HG03457 (cell line): ENCODE measurements at regions not wholly inside any gene's neighbourhood (a gene's known extent, or its start where the extent isn't known, plus 50 kb on each side); places are given as distances from the start of the nearest gene placed in this dataset.
"Not testable (repeated sequence)": the region's sequence is repeated elsewhere in the genome, so short reads cannot be mapped to it uniquely, and the experiment has no call there.

ENCODE experiments used
- ATAC-seq: cut with Tn5 transposase; IDR thresholded peaks from one replicate; pipeline ENCODE4 v1.9.1; 2021; ENCODE audit warnings: moderate number of reproducible peaks; ENCODE audit not compliant: unreplicated experiment

DNA sequence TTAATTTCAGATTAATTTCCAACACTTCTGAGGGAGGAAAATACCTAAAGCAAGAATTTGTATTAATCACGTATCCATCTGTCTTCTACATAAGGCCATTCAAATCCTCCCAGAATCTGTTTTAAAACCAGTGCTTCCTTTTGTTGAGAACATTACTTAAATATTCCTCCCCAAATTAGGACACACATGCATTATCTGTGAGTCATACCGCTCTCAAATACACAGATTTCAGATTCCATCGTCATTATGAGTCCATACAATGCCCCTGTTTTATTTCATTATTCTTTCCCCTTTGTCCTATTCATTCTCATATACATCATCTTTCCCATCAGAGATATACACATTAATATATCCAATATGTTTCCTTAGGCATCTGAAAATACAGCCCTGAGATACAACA lies 57.3 kb upstream of the PRSS12 start:
- ATAC-seq: no peak

DNA sequence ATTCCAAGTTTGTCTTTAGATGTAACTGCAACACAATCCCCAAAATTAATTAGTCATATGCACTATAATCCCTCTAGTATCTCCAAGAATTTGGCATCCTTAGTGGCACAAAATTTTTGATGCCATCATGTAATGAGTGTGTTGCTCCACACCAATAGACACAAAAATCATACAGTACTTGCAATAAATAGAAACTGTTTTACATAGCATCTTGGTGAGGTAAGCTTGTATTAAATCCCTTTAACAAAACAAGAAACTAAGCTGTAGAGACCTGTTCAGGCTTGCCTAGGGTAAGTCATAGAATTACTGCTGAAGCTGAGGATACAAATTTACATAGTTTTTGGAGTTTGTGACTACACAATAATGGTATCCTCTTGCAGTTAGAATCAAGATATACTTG lies 64.5 kb upstream of the PRSS12 start:
- ATAC-seq: no peak

GRCh38 chr4:118417800-118418199 lies 65.0 kb upstream of the PRSS12 start:
- not testable (repeated sequence) for ATAC-seq

DNA sequence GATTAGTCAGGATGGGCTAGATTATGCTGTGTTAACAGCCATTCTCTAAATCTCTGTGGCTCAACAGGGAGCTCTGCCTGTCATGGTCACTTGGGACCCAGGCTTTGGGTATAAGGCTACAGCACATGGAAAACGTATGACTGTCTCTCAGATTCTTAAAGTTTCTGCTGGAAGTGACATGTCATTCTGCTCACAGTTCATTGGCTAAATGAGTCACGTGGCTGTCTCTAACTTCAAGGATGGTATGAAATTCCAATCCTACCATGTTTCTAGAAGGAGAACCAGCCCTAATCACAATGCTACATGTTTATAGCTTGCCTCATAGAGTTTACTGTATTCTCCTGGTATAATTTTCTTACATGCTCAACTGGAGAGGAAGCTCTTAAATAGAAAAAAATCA lies 65.6 kb upstream of the PRSS12 start:
- ATAC-seq: not testable (repeated sequence)

GRCh38 chr4:118419626-118420025 lies 66.8 kb upstream of the PRSS12 start:
- ATAC-seq: not testable (repeated sequence)

GRCh38 chr4:118424062-118424461 lies 71.3 kb upstream of the PRSS12 start:
- ATAC-seq: not testable (repeated sequence)

DNA sequence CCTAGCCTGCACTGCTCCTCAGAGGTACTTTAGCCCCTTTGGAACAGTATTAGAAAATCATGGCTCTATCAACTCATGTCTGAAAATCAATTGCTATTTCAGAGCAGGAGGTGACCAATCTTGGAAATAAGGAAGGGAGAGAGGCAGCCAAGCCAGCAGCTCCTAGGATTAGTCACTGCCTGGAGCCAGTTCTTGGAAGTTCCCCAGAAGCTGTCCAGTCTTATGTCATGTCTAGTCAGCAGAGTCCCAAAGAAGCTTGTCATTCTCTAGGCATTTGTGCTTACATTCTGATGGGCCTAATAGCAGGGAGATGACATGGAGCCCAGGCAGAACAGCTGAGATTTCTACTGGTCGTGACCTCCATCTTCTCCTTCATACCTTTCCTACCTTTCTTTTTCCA lies 76.1 kb upstream of the PRSS12 start:
- ATAC-seq: not testable (repeated sequence)

GRCh38 chr4:118432359-118432758 lies 79.6 kb upstream of the PRSS12 start:
- ATAC-seq: not testable (repeated sequence)

- not testable (repeated sequence) for ATAC-seq
Measured at GRCh38 chr4:118433612-118434375, 81.0 kb upstream of the PRSS12 start.

GRCh38 chr4:118435415-118435814 lies 82.6 kb upstream of the PRSS12 start:
- ATAC-seq: not testable (repeated sequence)

DNA sequence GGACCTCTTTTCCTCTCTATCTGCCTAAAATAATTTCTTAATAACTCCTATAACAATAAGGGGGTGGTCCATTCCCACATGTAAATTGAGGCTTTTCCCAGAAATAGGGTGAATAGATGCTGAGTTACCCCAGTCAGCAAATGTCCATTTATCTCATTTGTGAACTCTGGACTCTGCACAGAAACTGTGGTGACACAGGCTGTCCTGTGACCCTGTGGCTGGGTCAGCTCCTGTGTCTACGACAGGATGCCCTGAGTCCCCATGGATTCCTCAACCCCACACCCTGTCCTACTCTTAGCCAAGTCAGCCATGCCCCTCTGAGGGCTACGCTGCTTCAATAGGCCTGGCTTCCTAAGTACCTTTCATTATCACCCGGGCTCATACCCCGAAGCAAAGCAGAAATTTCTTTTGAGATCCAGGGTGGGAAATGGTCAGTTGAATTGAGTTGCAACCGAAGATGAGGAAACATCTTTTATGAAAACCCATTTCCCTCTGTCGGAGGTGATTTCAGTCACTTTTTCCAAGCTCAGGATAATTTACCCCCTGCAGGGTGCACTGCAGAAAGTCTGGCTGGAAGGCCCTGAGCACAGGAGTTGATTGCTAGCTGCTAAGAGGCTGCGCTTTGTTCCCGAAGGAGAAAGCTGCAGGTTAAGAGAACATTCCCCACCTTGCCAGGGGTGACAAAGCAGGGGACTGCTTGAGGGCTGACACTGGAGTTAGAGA lies 89.5 kb upstream of the PRSS12 start:
- not testable (repeated sequence) for ATAC-seq

DNA sequence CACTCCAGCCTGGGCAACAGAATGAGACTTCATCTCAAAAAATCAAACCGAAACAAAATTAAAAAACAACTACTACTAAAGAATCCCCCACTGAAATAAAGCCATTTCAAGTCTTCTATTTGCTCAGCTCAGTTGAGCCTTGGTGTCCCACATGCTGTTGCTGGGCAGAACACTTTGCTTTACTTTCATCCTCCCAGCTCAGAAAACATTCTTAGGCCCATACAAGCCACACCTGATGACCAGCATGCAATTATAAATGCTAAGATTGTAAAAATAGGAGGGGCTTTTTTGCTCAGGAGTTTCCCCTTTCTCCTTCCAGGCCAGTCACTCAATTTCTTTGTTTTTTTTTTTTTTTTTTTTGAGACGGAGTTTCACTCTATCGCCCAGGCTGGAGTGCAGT lies 94.6 kb upstream of the PRSS12 start:
- ATAC-seq: not testable (repeated sequence)

GRCh38 chr4:118454857-118455256 lies 102.1 kb upstream of the PRSS12 start:
- not testable (repeated sequence) for ATAC-seq

DNA sequence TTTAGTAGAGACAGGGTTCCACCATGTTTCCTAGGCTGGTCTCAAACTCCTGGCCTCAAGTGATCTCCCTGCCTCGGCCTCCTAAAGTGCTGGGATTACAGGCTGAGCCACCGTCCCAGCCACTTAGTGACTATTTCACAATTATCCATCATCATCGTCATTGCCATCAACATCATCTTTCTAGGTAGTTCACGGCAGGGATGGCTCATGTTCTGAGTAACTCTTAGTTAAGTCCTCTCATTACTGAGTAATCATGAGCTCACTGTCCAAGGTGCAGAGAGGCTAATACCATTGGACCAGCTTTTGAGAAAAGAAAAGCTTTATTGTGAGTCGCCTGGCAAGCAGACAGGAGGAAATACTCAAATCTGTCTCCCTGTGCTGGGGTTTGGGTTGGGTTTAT lies 108.6 kb upstream of the PRSS12 start:
- ATAC-seq: not testable (repeated sequence)

DNA sequence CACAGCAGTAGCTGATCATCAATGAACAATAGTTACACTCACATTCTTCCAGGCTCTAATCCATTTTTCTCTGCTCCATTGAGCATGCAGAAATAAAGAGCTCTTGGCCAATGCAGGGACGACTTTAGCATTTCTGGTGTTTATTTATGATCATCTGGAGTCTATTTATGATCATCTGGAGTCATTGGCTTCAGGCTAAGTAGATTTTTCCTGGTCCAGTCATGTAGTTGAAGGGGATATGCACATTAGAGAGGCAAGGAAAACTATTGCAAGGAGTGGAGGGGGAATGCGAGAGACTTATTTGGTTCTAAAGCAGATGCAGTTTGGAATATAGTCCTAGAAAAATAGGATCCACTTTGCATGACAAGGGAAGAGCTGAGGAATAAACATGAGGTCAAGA lies 113.0 kb upstream of the PRSS12 start:
- not testable (repeated sequence) for ATAC-seq

DNA sequence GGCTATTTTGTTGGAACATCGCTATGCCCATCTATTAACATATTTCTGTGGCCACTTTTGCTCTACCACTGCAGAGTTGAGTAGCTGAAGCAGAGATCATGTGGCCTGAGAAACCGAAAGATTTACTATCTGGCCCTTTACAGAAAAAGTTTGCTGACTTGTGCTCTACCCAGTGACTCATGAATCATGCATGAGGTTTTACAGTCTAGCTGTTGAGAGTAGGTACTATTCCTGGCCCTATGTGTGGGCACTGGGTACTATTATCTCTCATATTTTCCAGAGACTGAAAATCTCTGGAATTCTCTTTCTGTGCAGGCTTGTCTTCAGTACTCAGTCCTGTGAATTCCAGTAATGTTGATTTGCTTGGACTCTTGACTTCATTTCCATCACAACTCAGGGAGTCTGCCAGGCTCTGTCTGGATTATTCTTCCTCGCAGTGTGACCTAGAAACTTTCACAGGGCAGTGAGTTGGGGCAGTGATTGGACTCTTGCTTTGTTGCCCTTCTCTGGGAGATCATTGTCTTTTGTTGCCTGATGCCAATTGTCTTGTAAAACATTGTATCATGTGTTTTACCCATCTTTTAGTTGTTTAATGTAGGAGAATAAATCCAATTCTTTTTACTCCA lies 121.3 kb upstream of the PRSS12 start:
- not testable (repeated sequence) for ATAC-seq

DNA sequence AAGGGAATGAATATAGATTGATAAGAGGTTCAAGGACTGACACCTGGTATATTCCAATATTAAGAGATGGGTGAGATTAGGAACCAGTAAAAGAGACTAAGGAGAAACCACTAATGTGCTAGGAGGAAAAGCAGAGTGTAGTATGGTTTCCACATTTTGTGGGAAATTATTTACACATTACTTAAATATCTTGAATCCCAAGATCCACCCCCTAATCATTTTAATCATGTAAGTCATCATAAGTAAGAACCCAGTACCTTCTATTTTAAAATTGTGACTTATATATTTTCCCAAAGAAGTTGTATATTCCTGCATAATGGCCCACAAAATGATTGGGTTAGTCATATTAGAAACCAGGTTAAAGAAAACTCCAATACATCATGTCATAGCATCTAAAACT lies 122.0 kb upstream of the PRSS12 start:
- ATAC-seq: not testable (repeated sequence)

GRCh38 chr4:118475901-118476300 lies 123.1 kb upstream of the PRSS12 start:
- not testable (repeated sequence) for ATAC-seq

DNA sequence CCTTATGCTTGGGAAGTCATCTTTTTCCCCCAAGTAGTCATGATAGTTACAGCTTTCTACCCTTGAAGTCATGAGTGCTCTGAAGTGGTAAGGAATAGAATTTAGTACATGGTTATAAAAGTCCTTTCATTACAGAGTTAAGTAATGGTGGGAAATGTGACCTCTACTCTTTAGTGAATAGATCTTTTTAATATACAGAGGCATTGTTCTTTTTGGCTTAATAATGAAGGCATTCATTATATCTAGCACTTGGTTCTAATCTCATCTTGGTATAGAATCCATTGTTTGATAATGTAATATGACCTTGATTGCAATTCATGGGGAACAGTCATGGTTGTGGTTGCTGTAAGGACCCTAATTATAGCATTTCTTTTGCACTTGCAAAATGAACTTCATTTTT lies 125.0 kb upstream of the PRSS12 start:
- not testable (repeated sequence) for ATAC-seq

DNA sequence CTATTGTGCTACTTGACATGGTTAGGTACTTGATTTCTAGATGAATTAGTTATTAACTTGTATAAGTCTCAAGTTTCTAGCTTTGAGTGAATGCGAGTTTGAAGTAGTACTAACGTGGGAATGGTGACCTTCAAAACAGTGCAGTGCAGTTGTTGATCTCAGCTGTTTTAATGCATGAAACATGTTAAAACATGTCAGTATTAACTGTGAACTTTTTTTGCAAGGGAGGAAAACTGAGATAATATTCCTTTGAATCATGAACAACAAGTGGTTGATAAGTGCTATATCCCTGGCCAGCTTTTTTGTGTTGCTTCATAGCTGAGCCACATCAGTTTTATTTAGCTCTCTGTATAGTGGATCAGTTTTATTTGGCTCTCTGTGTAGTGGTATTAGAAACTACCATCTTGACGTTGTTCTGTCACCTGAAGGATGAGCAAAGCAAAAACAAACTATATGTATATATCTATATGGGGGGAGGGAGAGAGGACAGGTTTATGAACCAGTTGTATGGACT lies 133.1 kb upstream of the PRSS12 start:
- ATAC-seq: not testable (repeated sequence)

DNA sequence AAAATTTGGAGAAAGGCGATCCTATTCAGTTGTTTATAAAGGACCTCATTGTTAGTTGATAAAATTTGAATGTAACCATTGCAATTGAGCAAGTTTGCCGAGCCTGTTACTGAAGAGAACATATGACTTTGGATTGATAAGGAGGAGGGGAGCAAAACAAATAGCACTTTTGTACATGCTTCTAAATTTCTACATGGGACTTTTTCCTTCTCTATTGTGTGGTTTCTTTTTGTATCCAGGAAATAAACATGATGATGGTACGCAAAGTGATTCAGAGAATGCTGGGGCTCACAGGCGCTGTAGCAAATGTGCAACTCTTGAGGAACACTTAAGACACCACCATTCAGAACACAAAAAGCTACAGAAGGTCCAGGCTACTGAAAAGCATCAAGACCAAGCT lies 140.2 kb upstream of the PRSS12 start:
- ATAC-seq: not testable (repeated sequence)
